Mononuclear cell (primary cell): ENCODE measurements at regions not wholly inside any gene's neighbourhood (a gene's known extent, or its start where the extent isn't known, plus 50 kb on each side); places are given as distances from the start of the nearest gene placed in this dataset.

Source experiments
- H3K27me3 ChIP-seq: 2 replicates; pipeline ENCODE4 v1.6.0; 2011; ENCODE audit warnings: low read length, control low read depth; ENCODE audit not compliant: insufficient read depth
- H3K4me1 ChIP-seq: 2 replicates; pipeline ENCODE4 v1.5.1; 2011; ENCODE audit warnings: mild to moderate bottlenecking, low read length, control low read depth; ENCODE audit not compliant: insufficient read depth
- H3K4me3 ChIP-seq: 2 replicates; pipeline ENCODE4 v1.5.1; 2011; ENCODE audit warnings: mild to moderate bottlenecking, low read length, moderate library complexity
- H3K9me3 ChIP-seq: 2 replicates; pipeline ENCODE4 v1.5.1; 2011; ENCODE audit warnings: low read depth, mild to moderate bottlenecking, control low read depth, low read length

DNA sequence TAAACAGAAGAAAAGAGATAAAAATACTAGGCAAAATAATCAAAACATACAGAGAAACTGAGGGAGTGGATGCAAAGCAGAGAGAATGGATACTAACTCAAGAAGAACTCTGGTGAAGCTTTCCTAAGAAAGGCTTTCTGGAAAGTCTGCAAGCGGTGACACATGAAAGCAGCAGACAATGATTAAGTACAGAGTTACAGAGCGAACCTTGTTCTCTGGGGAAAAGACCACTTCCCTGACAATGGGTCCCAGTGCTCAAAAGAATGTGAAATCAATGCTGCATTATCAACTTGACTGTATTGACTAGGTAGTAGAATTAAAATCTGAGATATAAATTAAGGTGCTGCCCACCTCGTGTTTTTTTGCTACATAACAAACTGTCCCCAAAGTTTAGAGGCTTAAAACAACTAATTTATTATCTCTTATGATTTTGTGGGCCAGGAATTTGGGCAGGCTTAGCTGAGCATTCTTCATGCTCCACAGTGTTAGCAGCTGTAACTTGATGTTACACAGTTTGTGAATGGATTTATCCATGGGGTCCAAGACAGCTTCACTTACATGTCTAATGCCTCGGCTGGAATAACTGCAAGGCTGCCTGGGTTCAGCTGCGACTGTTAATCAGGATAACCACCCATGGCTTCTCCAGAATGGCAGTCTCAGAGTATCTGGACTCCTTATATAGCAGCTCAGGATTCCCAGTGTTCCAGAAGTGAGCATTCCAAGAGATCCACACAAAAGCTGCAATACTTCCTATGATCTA is 106.9 kb upstream of the INPP4B start:
- Histone ChIP-seq H3K9me3 (no peaks in the 10 kb centered on the region), H3K4me3 (no peak overlapping the region), H3K27me3 (no peaks in the 10 kb centered on the region), H3K4me1 (no peaks in the 10 kb centered on the region)

DNA sequence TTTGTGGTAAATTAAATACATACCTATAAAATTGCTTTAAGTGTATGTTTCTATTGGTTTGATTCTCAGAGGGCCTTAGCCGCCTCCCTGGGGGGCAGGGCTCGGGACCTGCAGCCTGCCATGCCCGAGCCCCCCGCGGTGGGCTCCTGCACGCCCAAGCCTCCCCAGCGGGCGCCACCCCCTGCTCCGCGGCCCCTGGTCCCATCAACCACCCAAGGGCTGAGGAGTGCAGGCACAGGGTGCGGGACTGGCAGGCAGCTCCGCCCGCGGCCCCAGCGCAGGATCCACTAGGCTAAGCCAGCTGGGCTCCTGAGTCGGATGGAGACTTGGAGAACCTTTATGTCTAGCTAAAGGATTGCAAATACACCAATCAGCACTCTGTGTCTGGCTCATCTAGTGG is 108.3 kb upstream of the INPP4B start:
- no peak overlapping the region for H3K4me3 ChIP-seq
- no peaks in the 10 kb centered on the region for H3K9me3 ChIP-seq
- no peaks in the 10 kb centered on the region for H3K4me1 ChIP-seq

DNA sequence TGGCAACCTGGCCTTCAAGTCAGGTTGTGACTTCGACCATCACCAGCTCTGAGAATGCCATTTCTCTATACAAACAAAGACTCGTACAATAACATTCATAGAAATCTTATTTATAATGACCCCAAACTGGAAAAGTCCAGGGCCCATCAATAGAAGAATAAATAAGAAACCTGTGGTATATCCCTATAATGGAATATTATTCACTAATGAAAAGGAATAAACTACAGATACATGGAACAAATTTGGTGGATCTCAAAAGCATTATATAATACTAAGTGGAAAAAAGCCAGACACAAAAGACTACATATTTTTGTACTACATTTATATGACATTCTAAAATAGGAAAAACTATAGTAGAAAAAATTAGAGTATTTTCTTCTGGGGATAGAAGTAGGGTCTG is 109.4 kb upstream of the INPP4B start:
- Histone ChIP-seq H3K9me3 (no peaks in the 10 kb centered on the region), H3K4me3 (no peak overlapping the region), H3K27me3 (no peaks in the 10 kb centered on the region), H3K4me1 (no peaks in the 10 kb centered on the region)

More for the DNA sequence above, 108.3 kb upstream of the INPP4B start:
- no peaks in the 10 kb centered on the region for H3K27me3 ChIP-seq

DNA sequence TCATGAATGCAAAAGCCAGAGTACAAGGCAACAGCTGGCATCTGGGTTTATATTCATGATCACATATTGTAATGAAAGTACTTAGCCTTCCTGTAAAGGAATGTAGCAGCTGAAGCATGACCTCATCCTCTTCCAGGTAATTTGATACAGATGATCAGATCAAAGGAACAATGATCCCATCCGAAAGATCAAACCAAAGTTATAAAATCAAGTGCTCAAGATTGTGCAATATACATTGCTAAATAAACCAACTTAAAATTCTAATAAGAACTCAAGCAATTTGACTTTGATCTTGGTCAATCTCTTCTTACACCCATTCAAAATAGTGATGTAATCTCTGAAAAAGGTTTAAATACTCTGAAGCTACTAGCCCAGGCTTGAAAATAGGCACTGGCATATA is 113.1 kb upstream of the INPP4B start:
- H3K9me3 ChIP-seq: no peaks in the 10 kb centered on the region
- H3K27me3 ChIP-seq: no peaks in the 10 kb centered on the region
- no peak overlapping the region for H3K4me3 ChIP-seq
- peaks cover 11% of the 10 kb centered on the region for H3K4me1 ChIP-seq

DNA sequence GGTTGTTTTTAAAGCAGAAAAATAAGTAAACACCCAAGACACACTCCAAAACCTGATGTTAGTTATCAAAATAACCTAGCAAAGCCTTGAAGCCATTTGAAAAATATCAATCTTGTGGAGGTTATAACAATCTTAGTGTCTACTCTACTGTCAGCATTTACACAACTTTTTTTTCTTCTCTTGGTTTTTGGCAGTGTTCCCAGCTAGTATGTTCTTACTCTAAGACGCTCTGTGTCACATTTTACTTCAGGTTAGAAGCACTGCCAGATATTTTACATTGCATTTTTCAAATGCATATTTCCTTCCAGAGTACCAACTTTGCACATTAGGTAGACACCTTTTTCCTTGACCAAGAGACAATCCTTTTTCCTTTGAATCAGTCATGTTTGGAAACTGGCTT is 114.0 kb upstream of the INPP4B start:
- peaks cover 11% of the 10 kb centered on the region for H3K4me1 ChIP-seq
- no peak overlapping the region for H3K4me3 ChIP-seq
- no peaks in the 10 kb centered on the region for H3K9me3 ChIP-seq
- H3K27me3 ChIP-seq: no peaks in the 10 kb centered on the region

GRCh38 chr4:142960867-142961644 is 115.0 kb upstream of the INPP4B start:
- H3K9me3 ChIP-seq: no peaks in the 10 kb centered on the region
- no peaks in the 10 kb centered on the region for H3K27me3 ChIP-seq
- peaks cover 11% of the 10 kb centered on the region for H3K4me1 ChIP-seq
- H3K4me3 ChIP-seq: no peak overlapping the region

DNA sequence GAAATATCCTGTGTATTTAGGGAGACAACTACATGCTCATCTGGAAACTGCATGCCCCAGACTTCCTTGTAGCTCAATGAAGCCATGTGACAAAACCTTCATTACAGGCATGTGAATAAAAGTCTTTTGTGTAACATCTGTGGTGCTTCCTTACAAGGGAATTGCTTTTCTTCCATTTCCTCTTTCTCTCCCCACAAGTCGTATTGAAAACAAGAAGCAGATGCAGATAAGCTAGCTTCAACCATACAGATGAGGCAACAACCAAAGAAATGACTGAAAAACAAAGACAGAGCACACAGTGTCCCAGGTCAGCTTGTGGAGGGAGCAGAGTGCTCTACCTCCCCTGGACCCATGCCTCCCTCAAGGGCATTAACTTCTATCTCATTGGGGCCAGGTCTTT is 115.8 kb upstream of the INPP4B start:
- no peaks in the 10 kb centered on the region for H3K27me3 ChIP-seq
- H3K4me3 ChIP-seq: no peak overlapping the region
- no peaks in the 10 kb centered on the region for H3K9me3 ChIP-seq
- H3K4me1 ChIP-seq: peaks cover 11% of the 10 kb centered on the region

- no peaks in the 10 kb centered on the region for H3K27me3 ChIP-seq
- no peak overlapping the region for H3K4me3 ChIP-seq
- no peaks in the 10 kb centered on the region for H3K9me3 ChIP-seq
- no peaks in the 10 kb centered on the region for H3K4me1 ChIP-seq
Observed at GRCh38 chr4:142974328-142974727, 128.2 kb upstream of the INPP4B start.

- Histone ChIP-seq H3K9me3 (no peaks in the 10 kb centered on the region), H3K4me3 (no peak overlapping the region), H3K4me1 (no peaks in the 10 kb centered on the region), H3K27me3 (no peaks in the 10 kb centered on the region)
Observed at GRCh38 chr4:142975618-142976017, 129.5 kb upstream of the INPP4B start.

- no peaks in the 10 kb centered on the region for H3K4me1 ChIP-seq
- no peaks in the 10 kb centered on the region for H3K9me3 ChIP-seq
- H3K4me3 ChIP-seq: no peak overlapping the region
- H3K27me3 ChIP-seq: no peaks in the 10 kb centered on the region
Observed at GRCh38 chr4:142976482-142976881, 130.4 kb upstream of the INPP4B start.

GRCh38 chr4:142977182-142977581 is 131.1 kb upstream of the INPP4B start:
- no peaks in the 10 kb centered on the region for H3K9me3 ChIP-seq
- no peaks in the 10 kb centered on the region for H3K4me1 ChIP-seq
- no peak overlapping the region for H3K4me3 ChIP-seq
- H3K27me3 ChIP-seq: no peaks in the 10 kb centered on the region

GRCh38 chr4:142983065-142983464 is 137.0 kb upstream of the INPP4B start:
- H3K4me1 ChIP-seq: no peaks in the 10 kb centered on the region
- no peaks in the 10 kb centered on the region for H3K27me3 ChIP-seq
- no peaks in the 10 kb centered on the region for H3K9me3 ChIP-seq
- H3K4me3 ChIP-seq: no peak overlapping the region

GRCh38 chr4:142983589-142983988 is 137.5 kb upstream of the INPP4B start:
- Histone ChIP-seq H3K27me3 (no peaks in the 10 kb centered on the region), H3K4me1 (no peaks in the 10 kb centered on the region), H3K4me3 (no peak overlapping the region), H3K9me3 (no peaks in the 10 kb centered on the region)

- Histone ChIP-seq H3K9me3 (no peaks in the 10 kb centered on the region), H3K27me3 (peaks cover 4% of the 10 kb centered on the region), H3K4me1 (no peaks in the 10 kb centered on the region), H3K4me3 (no peak overlapping the region)
Observed at GRCh38 chr4:142984871-142985585, 138.9 kb upstream of the INPP4B start.

DNA sequence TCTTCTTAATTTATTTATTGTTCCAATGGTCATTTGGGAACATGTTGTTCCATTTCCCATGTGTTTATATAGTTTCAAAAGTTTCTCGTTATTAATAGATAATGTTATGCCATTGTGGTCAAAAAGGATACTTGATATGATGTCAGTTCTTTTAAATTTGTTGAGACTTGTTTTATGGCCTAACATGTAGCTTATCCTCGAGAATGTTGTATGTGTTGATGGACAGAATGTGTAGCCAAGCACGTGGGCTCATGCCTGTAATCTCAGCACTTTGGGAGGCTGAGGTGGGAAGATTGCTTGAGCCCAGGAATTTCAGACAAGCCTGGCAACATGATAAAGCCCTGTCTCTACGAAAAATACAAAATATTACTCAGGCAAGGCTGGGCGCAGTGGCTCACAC is 168.5 kb upstream of the USP38 start:
- Histone ChIP-seq H3K9me3 (no peaks in the 10 kb centered on the region), H3K4me3 (no peak overlapping the region), H3K4me1 (peaks cover 11% of the 10 kb centered on the region), H3K27me3 (no peaks in the 10 kb centered on the region)
